Gastroesophageal sphincter (tissue), 4 donors: ENCODE measurements at regions not wholly inside any gene's neighbourhood (a gene's known extent, or its start where the extent isn't known, plus 50 kb on each side); places are given as distances from the start of the nearest gene placed in this dataset.

Experiments
- ATAC-seq: fragments of 150-250 bp; one replicate; pipeline ENCODE4 v1.9.1; 2016; ENCODE audit warnings: mild to moderate bottlenecking, moderate library complexity
- H3K27ac ChIP-seq, 4 donors: fragments of 200-600 bp; sonication (generic) in 3 of 4; 1 replicate in 3 of 4; 2 replicates in 1 of 4; pipeline ENCODE4 v1.5.1; 2016 to 2019
- H3K27me3 ChIP-seq: fragments of 200-600 bp; sonication (generic); one replicate; pipeline ENCODE4 v1.5.1; 2019
- H3K36me3 ChIP-seq, 2 donors: fragments of 200-600 bp; sonication (generic); one replicate each; pipeline ENCODE4 v1.5.1; 2019; ENCODE audit warnings: control low read depth in 1 of 2
- H3K4me1 ChIP-seq, 3 donors: fragments of 200-600 bp; sonication (generic); 1 replicate in 2 of 3; 2 replicates in 1 of 3; pipeline ENCODE4 v1.5.1; 2016 to 2019; ENCODE audit warnings: control low read depth in 2 of 3
- H3K4me3 ChIP-seq, 2 donors: fragments of 200-600 bp; sonication (generic); one replicate each; pipeline ENCODE4 v1.5.1; 2019; ENCODE audit warnings: mild to moderate bottlenecking in 1 of 2, moderate library complexity in 1 of 2
- H3K9me3 ChIP-seq, 3 donors: fragments of 200-600 bp; sonication (generic); one replicate each; pipeline ENCODE4 v1.5.1; 2017 to 2019; ENCODE audit warnings: control low read depth in 2 of 3
- EP300 ChIP-seq: sonication (generic); formaldehyde crosslinking; IDR thresholded peaks from one replicate; pipeline ENCODE4 v1.6.1; 2017; ENCODE audit warnings: antibody characterized with exemption, mild to moderate bottlenecking
- POLR2A ChIP-seq, 2 donors: fragments of 450-650 bp; IDR thresholded peaks; one replicate each; pipeline ENCODE4 v1.6.1; 2017; ENCODE audit warnings: antibody characterized with exemption in 2 of 2, mild to moderate bottlenecking in 2 of 2, moderate library complexity in 1 of 2
- POLR2AphosphoS5 ChIP-seq: sonication (generic); formaldehyde crosslinking; IDR thresholded peaks from one replicate; pipeline ENCODE4 v1.6.1; 2017; ENCODE audit warnings: antibody characterized with exemption
- WGBS, 2 donors: methylation state at CpG; one replicate each; pipeline ENCODE4 v1.1.5; 2018; ENCODE audit warnings: low coverage in 1 of 2; 5-methylcytosine and 5-hydroxymethylcytosine counted together
- TF ChIP-seq, protein P1 (sequence below), 4 experiments: fragments of 200-600 bp in 2 of 4; fragments of 450-650 bp in 2 of 4; sonication (generic) in 1 of 4; IDR thresholded peaks; one replicate each; pipeline ENCODE4 v1.5.1; 2017 to 2019; ENCODE audit warnings: antibody characterized with exemption in 4 of 4, mild to moderate bottlenecking in 2 of 4, moderate library complexity in 2 of 4

DNA sequence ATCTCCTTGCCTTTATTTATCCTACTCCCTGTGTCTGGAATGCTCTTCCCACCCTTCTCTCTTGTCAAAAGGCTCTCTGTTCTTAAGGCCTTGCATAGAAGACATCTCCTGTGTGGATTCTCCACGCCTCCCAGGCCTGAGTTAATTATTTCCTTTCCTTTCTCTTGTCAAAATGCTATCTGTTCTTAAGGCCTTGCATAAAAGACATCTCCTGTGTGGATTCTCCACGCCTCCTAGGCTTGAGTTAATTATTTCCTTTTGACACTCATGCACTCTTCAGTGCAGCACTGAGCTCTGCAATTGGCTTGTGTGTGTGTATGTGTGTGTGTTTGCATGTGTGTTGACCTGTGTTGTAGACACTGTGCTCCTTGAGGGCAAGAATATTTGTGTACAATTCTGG, 52.1 kb upstream of the DCD start:
- Histone ChIP-seq H3K36me3 (no peaks in the 10 kb centered on the region), H3K4me3 (no peak overlapping the region), H3K27ac (no peak overlapping the region), H3K9me3 (no peaks in the 10 kb centered on the region), H3K27me3 (no peaks in the 10 kb centered on the region), H3K4me1 (no peaks in the 10 kb centered on the region)
- ATAC-seq, result no peak
- TF ChIP-seq, protein P1, sequence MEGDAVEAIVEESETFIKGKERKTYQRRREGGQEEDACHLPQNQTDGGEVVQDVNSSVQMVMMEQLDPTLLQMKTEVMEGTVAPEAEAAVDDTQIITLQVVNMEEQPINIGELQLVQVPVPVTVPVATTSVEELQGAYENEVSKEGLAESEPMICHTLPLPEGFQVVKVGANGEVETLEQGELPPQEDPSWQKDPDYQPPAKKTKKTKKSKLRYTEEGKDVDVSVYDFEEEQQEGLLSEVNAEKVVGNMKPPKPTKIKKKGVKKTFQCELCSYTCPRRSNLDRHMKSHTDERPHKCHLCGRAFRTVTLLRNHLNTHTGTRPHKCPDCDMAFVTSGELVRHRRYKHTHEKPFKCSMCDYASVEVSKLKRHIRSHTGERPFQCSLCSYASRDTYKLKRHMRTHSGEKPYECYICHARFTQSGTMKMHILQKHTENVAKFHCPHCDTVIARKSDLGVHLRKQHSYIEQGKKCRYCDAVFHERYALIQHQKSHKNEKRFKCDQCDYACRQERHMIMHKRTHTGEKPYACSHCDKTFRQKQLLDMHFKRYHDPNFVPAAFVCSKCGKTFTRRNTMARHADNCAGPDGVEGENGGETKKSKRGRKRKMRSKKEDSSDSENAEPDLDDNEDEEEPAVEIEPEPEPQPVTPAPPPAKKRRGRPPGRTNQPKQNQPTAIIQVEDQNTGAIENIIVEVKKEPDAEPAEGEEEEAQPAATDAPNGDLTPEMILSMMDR (IDR thresholded peaks at IDR 0.05), result no peak
- TF ChIP-seq POLR2AphosphoS5, result no peak
- TF ChIP-seq EP300, result no peak
- no peak for TF ChIP-seq POLR2A (IDR thresholded peaks at IDR 0.05)
- 27 to 33% methylated on average over 1 to 2 of the region's 2 CpGs for WGBS, 2 donors
